H1 (cell line): ENCODE measurements at regions not wholly inside any gene's neighbourhood (a gene's known extent, or its start where the extent isn't known, plus 50 kb on each side); places are given as distances from the start of the nearest gene placed in this dataset.

Experiments
- CTCF ChIA-PET: fragments of 300-600 bp; sonication (Branson Sonifier 250); formaldehyde crosslinking; loops from one replicate; lab custom pipeline; 2021; ENCODE audit not compliant: partially characterized antibody; lab: Charles Lee
- POLR2A ChIA-PET: fragments of 300-600 bp; sonication (Branson Sonifier 250); formaldehyde crosslinking; loops from one replicate; lab custom pipeline; 2021; ENCODE audit warnings: inconsistent platforms; ENCODE audit not compliant: partially characterized antibody; lab: Charles Lee
- DNase-seq, 2 experiments: peaks; one replicate each; pipeline versions ENCODE4 v3.0.0 to v3.0.0-alpha.2; 2010 to 2022; ENCODE audit warnings: low spot score in 2 of 2, low read depth in 1 of 2, mixed read lengths in 1 of 2
- FAIRE-seq: peaks from 2 replicates; lab custom pipeline; 2011; peaks lifted over from hg19 to GRCh38; lab: Jason Lieb, UNC
- H2AFZ ChIP-seq: 2 replicates; pipeline ENCODE4 v1.8.1; 2012; ENCODE audit warnings: low read length, inconsistent platforms
- H2AK5ac ChIP-seq: 2 replicates; pipeline ENCODE4 v1.6.1; 2013; ENCODE audit warnings: low read depth, low read length
- H2BK120ac ChIP-seq: replicated peaks from 2 replicates; pipeline ENCODE3; 2013; ENCODE audit warnings: low read depth, low read length, inconsistent platforms
- H2BK12ac ChIP-seq: 2 replicates; pipeline ENCODE4 v1.6.1; 2013; ENCODE audit warnings: low read depth, low read length
- H2BK15ac ChIP-seq: 2 replicates; pipeline ENCODE4 v1.6.1; 2013; ENCODE audit warnings: low read length
- H2BK20ac ChIP-seq: 2 replicates; pipeline ENCODE4 v1.6.1; 2013; ENCODE audit warnings: low read length
- H2BK5ac ChIP-seq: 2 replicates; pipeline ENCODE4 v1.6.1; 2013; ENCODE audit warnings: low read depth, low read length
- H3K14ac ChIP-seq: 2 replicates; pipeline ENCODE4 v1.6.1; 2013; ENCODE audit warnings: inconsistent platforms; ENCODE audit not compliant: insufficient read length
- H3K18ac ChIP-seq: 2 replicates; pipeline ENCODE4 v1.6.1; 2013; ENCODE audit warnings: low read length; ENCODE audit errors: extremely low read depth
- H3K23ac ChIP-seq: 2 replicates; pipeline ENCODE4 v1.6.1; 2013; ENCODE audit warnings: inconsistent platforms; ENCODE audit not compliant: insufficient read length
- H3K23me2 ChIP-seq: 2 replicates; pipeline ENCODE4 v1.6.1; 2013; ENCODE audit warnings: low read depth, low read length
- H3K27ac ChIP-seq: 2 replicates; pipeline ENCODE4 v1.6.1; 2011; ENCODE audit warnings: low read depth, low read length, inconsistent platforms
- H3K27me3 ChIP-seq, 4 experiments: replicated peaks in 1 of 4; 1 replicate in 1 of 4; 2 replicates in 3 of 4; pipeline versions ENCODE4 v1.6.1 to v1.8.1; 2011 to 2013; ENCODE audit warnings: low read length in 3 of 4, mild to moderate bottlenecking in 3 of 4, inconsistent platforms in 2 of 4, mixed read lengths in 2 of 4, moderate library complexity in 1 of 4; ENCODE audit not compliant: control insufficient read depth in 3 of 4, insufficient read depth in 3 of 4; ENCODE audit errors: extremely low read depth in 1 of 4
- H3K36me3 ChIP-seq, 4 experiments: 2 replicates each; pipeline versions ENCODE4 v1.6.1 to v1.8.1; 2011 to 2013; ENCODE audit warnings: mild to moderate bottlenecking in 4 of 4, low read length in 3 of 4, moderate library complexity in 2 of 4, control low read depth in 1 of 4, inconsistent platforms in 1 of 4; ENCODE audit not compliant: insufficient read depth in 4 of 4, control insufficient read depth in 2 of 4
- H3K4ac ChIP-seq: replicated peaks from 2 replicates; pipeline ENCODE3; 2013; ENCODE audit warnings: low read length, low read depth, mixed read lengths, inconsistent platforms; ENCODE audit not compliant: insufficient read length
- H3K4me1 ChIP-seq, 4 experiments: replicated peaks in 1 of 4; 1 replicate in 1 of 4; 2 replicates in 3 of 4; pipeline versions ENCODE4 v1.6.1 to v1.8.1; 2011 to 2013; ENCODE audit warnings: low read length in 3 of 4, inconsistent platforms in 2 of 4, mixed read lengths in 1 of 4; ENCODE audit not compliant: insufficient read depth in 4 of 4, control insufficient read depth in 3 of 4
- H3K4me2 ChIP-seq, 2 experiments: 2 replicates each; pipeline versions ENCODE4 v1.6.1 to v1.8.1; 2011 to 2013; ENCODE audit warnings: low read depth in 2 of 2, low read length in 2 of 2, control low read depth in 1 of 2, inconsistent platforms in 1 of 2, mild to moderate bottlenecking in 1 of 2; ENCODE audit not compliant: insufficient read depth in 1 of 2
- H3K4me3 ChIP-seq, 4 experiments: fragments of 200-600, 300-600 bp in 1 of 4; sonication (generic), shearing (Covaris generic), sonication (Bioruptor Twin) in 1 of 4; 2 replicates each; pipeline versions ENCODE4 v1.5.1 to v1.8.1; 2011 to 2016; ENCODE audit warnings: low read length in 4 of 4, low read depth in 3 of 4, control low read depth in 2 of 4, inconsistent platforms in 2 of 4, mild to moderate bottlenecking in 2 of 4, mixed read lengths in 1 of 4, moderate library complexity in 1 of 4; ENCODE audit not compliant: insufficient read depth in 2 of 4; ENCODE audit errors: extremely low read depth in 1 of 4
- H3K56ac ChIP-seq: replicated peaks from 2 replicates; pipeline ENCODE3; 2013; ENCODE audit warnings: low read depth, mild to moderate bottlenecking, mixed read lengths, low read length, inconsistent platforms; ENCODE audit not compliant: insufficient read length
- H3K79me1 ChIP-seq: 2 replicates; pipeline ENCODE4 v1.6.1; 2013; ENCODE audit warnings: low read depth, low read length, control low read depth
- H3K79me2 ChIP-seq, 2 experiments: 2 replicates each; pipeline versions ENCODE4 v1.6.1 to v1.8.1; 2012 to 2013; ENCODE audit warnings: low read length in 2 of 2, mild to moderate bottlenecking in 2 of 2, inconsistent platforms in 1 of 2; ENCODE audit not compliant: insufficient read depth in 2 of 2, control insufficient read depth in 1 of 2
- H3K9ac ChIP-seq, 4 experiments: replicated peaks in 1 of 4; 1 replicate in 1 of 4; 2 replicates in 3 of 4; pipeline versions ENCODE4 v1.6.1 to v1.8.1; 2011 to 2013; ENCODE audit warnings: low read depth in 3 of 4, low read length in 3 of 4, control low read depth in 2 of 4, mild to moderate bottlenecking in 2 of 4, moderate library complexity in 2 of 4, inconsistent platforms in 1 of 4; ENCODE audit errors: extremely low read depth in 1 of 4
- H3K9me3 ChIP-seq, 2 experiments: 2 replicates each; pipeline versions ENCODE4 v1.6.1 to v1.8.1; 2012 to 2013; ENCODE audit warnings: mild to moderate bottlenecking in 2 of 2, moderate library complexity in 2 of 2, control low read depth in 1 of 2, inconsistent platforms in 1 of 2, low read depth in 1 of 2, low read length in 1 of 2, mixed read lengths in 1 of 2; ENCODE audit not compliant: insufficient read depth in 2 of 2
- H4K20me1 ChIP-seq, 2 experiments: replicated peaks in 1 of 2; 2 replicates each; pipeline versions ENCODE3 to v1.8.1; 2011 to 2013; ENCODE audit warnings: inconsistent platforms in 2 of 2, low read length in 2 of 2, mild to moderate bottlenecking in 1 of 2; ENCODE audit not compliant: insufficient read depth in 2 of 2, control insufficient read depth in 1 of 2
- H4K5ac ChIP-seq: 2 replicates; pipeline ENCODE4 v1.6.1; 2013; ENCODE audit warnings: low read length, low read depth, mixed read lengths, inconsistent platforms; ENCODE audit not compliant: insufficient read length
- H4K8ac ChIP-seq: 2 replicates; pipeline ENCODE4 v1.8.0; 2013; ENCODE audit warnings: mild to moderate bottlenecking, moderate library complexity, low read length, inconsistent platforms; ENCODE audit not compliant: insufficient read depth; ENCODE audit errors: extremely low read depth
- H4K91ac ChIP-seq: replicated peaks from 2 replicates; pipeline ENCODE3; 2013; ENCODE audit warnings: low read length, mixed read lengths, inconsistent platforms; ENCODE audit not compliant: insufficient read length
- CEBPB ChIP-seq: IDR thresholded peaks from 2 replicates; pipeline ENCODE4 v1.6.1; 2012; ENCODE audit warnings: low read depth, low read length
- CTCF ChIP-seq, 3 experiments: IDR thresholded peaks; 1 replicate in 2 of 3; 2 replicates in 1 of 3; pipeline versions ENCODE4 v1.5.1 to v1.6.1; 2011; ENCODE audit warnings: low read length in 3 of 3, mild to moderate bottlenecking in 3 of 3, inconsistent platforms in 2 of 3, low read depth in 1 of 3, moderate library complexity in 1 of 3; ENCODE audit not compliant: insufficient read depth in 1 of 3; ENCODE audit errors: control extremely low read depth in 1 of 3
- JUND ChIP-seq: IDR thresholded peaks from 2 replicates; pipeline ENCODE4 v1.6.1; 2011; ENCODE audit warnings: mild to moderate bottlenecking, improper control_type of control experiment, low read length
- POLR2A ChIP-seq, 2 experiments: IDR thresholded peaks; 1 replicate in 1 of 2; 2 replicates in 1 of 2; pipeline ENCODE4 v1.6.1; 2011; ENCODE audit warnings: low read depth in 2 of 2, low read length in 2 of 2, mild to moderate bottlenecking in 2 of 2; ENCODE audit errors: control extremely low read depth in 1 of 2
- RBBP5 ChIP-seq: IDR thresholded peaks from 2 replicates; pipeline ENCODE4 v1.7.1; 2012; ENCODE audit warnings: low read depth, mild to moderate bottlenecking, inconsistent platforms, low read length, moderate library complexity, borderline replicate concordance
- RXRA ChIP-seq: IDR thresholded peaks from 2 replicates; pipeline ENCODE4 v1.6.1; 2011; ENCODE audit warnings: low read depth, mild to moderate bottlenecking, low read length, moderate library complexity; ENCODE audit not compliant: insufficient read depth
- TCF12 ChIP-seq: IDR thresholded peaks from 2 replicates; pipeline ENCODE4 v1.6.1; 2011; ENCODE audit warnings: low read depth, mild to moderate bottlenecking, low read length
- WGBS, 2 experiments: shearing (Covaris generic) in 1 of 2; methylation state at CpG; one replicate each; pipeline versions ENCODE4 v1.1.6 to v1.1.7; 2013 to 2015; ENCODE audit warnings: low lambda C conversion rate in 2 of 2, mixed read lengths in 2 of 2, inconsistent platforms in 1 of 2, low coverage in 1 of 2, missing lambda C conversion rate in 1 of 2; ENCODE audit not compliant: insufficient replicate concordance in 2 of 2, insufficient coverage in 1 of 2, insufficient read length in 1 of 2; ENCODE audit errors: extremely low coverage in 1 of 2, missing lambda C conversion rate in 1 of 2; 5-methylcytosine and 5-hydroxymethylcytosine counted together

GRCh38 chr10:85193796-85194195 is 865.4 kb downstream of the CCSER2 start:
- FAIRE-seq: no peak
- 93% methylated on average over 3 of the region's 3 CpGs; no CpG with 5 or more reads in 1 of the 2 experiments for WGBS, 2 experiments

More at GRCh38 chr10:85193796-85194195, 865.4 kb downstream of the CCSER2 start:
- H3K79me1 ChIP-seq: no peaks in the 10 kb centered on the region
- no peak overlapping the region for H2BK20ac ChIP-seq
- no peak overlapping the region for H3K23ac ChIP-seq
- no peaks in the 10 kb centered on the region for H4K20me1 ChIP-seq
- H2AK5ac ChIP-seq: no peak overlapping the region
- H3K9me3 ChIP-seq: no peaks in the 10 kb centered on the region
- H3K4me3 ChIP-seq: no peak overlapping the region
- no peaks in the 10 kb centered on the region for H3K4me1 ChIP-seq
- H2BK120ac ChIP-seq: no peak overlapping the region
- TF ChIP-seq JUND (no peak), RXRA (no peak), CTCF (IDR thresholded peaks at IDR 0.05; ENCODE audit: control extremely low read depth in 1 of 3, insufficient read depth in 1 of 3, low read depth in 1 of 3, low read length in 3 of 3) (no peak), TCF12 (no peak), RBBP5 (no peak), POLR2A (IDR thresholded peaks at IDR 0.05; ENCODE audit: control extremely low read depth in 1 of 2, low read depth in 2 of 2, low read length in 2 of 2) (no peak), CEBPB (no peak)
- TF ChIP-seq, all 59 proteins: peak for 0
- no peak overlapping the region for H2BK5ac ChIP-seq
- no peak overlapping the region for H4K5ac ChIP-seq
- H3K4me2 ChIP-seq: no peak overlapping the region
- H3K9ac ChIP-seq: no peak overlapping the region
- H2AFZ ChIP-seq: no peak overlapping the region
- no peaks in the 10 kb centered on the region for H3K36me3 ChIP-seq
- H4K8ac ChIP-seq: no peak overlapping the region
- no peaks in the 10 kb centered on the region; the same call in 1 of the 2 replicates for H3K23me2 ChIP-seq
- H2BK12ac ChIP-seq: no peak overlapping the region
- H3K27ac ChIP-seq: no peak overlapping the region
- no peak overlapping the region for H3K56ac ChIP-seq
- H3K79me2 ChIP-seq: no peaks in the 10 kb centered on the region; a peak in 1 of 4 replicates
- no peak for DNase-seq
- ChIA-PET POLR2A (no interaction called here), CTCF (no interaction called here)
- no peaks in the 10 kb centered on the region for H3K27me3 ChIP-seq
- no peak overlapping the region for H3K18ac ChIP-seq
- H3K14ac ChIP-seq: no peak overlapping the region
- no peak overlapping the region for H3K4ac ChIP-seq
- H2BK15ac ChIP-seq: no peak overlapping the region
- H4K91ac ChIP-seq: no peak overlapping the region
